NCI-H2227 (cell line): ENCODE measurements at regions not wholly inside any gene's neighbourhood (a gene's known extent, or its start where the extent isn't known, plus 50 kb on each side); places are given as distances from the start of the nearest gene placed in this dataset.

Source experiments
- DNase-seq: peaks from one replicate; lab custom pipeline; 2025; ENCODE audit not compliant: unreplicated experiment; lab: John Stamatoyannopoulos, UW

- no peak for DNase-seq
Measured at GRCh38 chr10:55398497-55398882, 597.5 kb upstream of the PCDH15 start.

DNA sequence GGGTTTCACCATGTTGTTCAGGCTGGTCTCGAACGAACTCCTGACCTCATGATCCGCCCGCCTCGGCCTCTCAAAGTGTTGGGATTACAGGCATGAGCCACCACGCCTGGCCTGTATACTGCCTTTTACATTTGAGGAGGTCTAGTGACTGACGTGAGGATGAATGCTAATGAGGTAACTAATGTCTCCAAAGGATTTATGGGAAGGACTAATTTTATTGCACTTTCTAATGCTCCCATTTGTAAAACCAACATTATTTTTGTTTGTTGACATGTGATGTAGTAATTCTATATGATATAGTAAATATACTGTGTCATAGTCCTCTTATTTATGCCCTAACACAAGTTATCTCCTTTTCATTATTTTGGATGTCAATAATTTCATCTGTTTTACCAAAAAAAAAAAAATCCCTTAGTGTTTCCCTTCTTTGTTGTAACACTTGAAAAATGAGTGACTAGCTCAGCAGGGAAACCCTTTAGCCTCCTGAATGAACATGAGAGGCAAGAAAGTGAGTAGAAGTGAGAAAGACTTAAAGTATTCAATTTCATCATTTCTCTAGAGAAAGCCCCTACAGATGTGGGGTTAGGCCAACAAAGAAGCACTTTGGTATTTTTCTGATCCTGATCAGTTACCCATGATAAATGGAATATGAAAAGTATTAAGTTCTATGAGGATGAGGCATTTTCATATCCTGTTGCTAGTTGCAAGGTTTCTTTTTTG, 596.9 kb upstream of the PCDH15 start:
- no peak for DNase-seq

- no peak for DNase-seq
Measured at GRCh38 chr10:55378196-55378595, 577.2 kb upstream of the PCDH15 start.

DNA sequence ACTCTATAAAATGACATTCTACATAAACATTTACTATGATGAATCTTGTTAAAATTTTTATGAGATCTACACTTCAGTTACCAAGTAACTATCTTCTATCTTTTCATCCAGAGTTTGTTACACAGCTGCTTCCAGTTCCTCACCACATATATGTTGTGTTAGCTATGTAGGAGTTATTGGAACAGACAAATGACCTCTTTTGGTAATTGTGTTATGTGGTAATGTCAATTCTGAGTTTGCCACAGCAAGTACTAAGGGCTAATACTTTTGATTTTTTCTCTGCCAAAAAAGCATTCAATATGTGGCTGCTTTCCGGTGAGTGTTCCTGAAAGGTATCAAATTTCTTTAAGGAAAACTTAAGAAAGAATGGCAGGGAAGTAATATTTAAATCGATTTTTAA, 573.9 kb upstream of the PCDH15 start:
- DNase-seq, result no peak

- no peak for DNase-seq
Measured at GRCh38 chr10:55374060-55374459, 573.0 kb upstream of the PCDH15 start.

DNA sequence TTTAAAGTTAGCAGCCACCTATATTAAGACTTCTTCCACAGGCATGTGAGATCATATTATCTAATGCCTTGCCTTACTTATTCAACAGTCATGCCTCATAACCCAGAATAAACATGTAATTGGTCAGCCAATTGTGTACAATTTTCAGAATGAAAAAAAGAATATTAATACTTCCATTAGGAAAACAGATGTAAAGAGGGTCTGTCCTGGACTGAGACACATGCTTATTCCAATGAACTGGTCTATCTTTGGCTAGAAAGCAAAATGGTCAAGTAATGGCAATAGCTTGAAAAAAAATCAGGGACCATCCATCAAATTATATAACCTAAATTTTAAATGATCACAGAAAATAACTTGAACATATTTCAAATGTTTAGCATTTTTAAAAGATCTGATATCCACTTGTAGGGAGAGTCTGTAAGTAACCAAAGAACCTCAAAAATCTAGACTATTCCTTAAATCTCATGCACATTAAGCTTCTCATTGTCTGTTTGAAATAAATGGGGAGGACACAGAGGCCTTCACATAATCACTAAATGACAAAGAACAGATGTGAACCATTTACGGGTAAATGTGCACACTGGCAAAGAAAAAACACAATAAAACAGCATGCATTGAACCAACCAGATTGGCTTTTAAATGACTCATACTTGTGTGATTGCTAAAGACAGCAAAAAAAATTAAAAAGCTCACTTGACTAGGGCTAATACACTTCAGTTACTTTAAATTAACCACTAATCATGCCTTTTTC, 568.8 kb upstream of the PCDH15 start:
- peak; percentile 69 for DNase-seq

DNA sequence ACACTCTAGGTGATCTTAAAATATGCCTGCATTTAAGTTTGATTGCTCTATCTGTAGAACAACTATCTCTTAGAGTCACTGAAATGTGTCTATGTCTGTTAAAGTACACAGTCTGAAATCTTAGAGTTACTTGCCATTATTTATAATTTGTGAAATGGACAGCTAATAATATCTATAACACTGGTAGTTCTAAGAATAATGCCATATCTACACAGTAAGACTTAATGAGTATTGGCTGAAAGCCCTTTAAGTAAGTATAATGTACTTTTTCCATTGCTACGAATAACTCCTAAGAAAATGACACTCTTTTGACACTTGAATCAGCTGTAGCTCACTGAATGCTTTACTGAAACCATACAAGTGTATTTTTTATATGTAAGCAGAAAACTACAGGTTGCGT, 567.4 kb upstream of the PCDH15 start:
- DNase-seq, result no peak

GRCh38 chr10:55367555-55367954, 566.5 kb upstream of the PCDH15 start:
- no peak for DNase-seq

DNA sequence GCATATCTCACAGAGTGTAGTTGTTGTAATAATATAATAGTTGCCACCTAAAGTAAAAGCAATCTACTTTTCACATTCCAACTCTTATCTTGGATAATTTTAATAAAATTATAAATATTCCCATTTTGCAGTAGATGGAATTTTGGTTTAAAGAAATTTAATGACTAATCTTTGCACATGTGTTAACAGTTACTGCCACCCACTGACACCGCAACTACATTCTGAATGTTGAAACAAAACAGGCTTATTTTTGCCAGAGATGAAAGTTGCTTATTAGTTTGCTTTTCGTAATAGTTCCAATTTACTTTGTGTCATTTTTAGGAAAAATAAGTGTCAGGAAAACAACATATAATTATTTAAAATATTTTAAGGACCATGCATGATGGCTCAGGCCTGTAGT, 557.5 kb upstream of the PCDH15 start:
- no peak for DNase-seq

DNA sequence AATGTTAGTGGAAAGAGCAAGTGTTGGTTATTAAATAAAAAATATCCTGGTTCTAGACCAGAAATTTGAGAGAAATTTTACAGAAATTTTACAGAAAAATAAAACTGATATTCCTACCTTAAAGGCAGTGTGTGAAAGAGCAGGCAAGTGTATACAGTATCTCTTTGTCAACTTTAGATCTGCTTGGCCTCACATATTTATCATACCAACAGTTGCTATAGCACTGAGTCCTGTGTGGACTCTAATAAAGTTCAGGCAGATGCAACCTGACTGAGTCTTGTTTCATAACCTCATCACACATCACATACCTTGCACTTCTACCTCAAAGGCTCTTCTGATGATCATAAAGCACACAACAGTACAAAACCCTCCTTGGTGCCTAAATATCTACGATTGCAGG, 552.4 kb upstream of the PCDH15 start:
- DNase-seq, result no peak

- no peak for DNase-seq
Measured at GRCh38 chr10:55351431-55351830, 550.4 kb upstream of the PCDH15 start.

DNA sequence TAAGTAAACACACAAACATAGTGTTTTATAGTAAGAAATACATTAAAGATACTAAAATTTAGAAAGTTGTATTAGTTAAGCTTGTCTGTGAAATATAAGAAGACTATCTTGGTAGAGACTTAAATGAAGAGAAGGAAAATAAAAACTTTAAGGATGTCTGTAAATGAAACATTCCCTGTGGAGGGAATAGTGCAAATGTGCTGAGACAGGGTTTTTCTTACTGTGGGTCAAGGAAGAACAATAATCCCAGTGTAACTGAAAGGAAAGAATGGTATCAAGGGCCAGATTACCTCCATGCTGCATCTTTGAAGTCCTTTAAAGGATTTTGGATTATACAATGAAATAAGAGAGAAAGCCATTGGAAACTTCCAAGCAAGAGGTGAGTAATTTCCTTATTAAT, 547.5 kb upstream of the PCDH15 start:
- DNase-seq, result no peak

DNA sequence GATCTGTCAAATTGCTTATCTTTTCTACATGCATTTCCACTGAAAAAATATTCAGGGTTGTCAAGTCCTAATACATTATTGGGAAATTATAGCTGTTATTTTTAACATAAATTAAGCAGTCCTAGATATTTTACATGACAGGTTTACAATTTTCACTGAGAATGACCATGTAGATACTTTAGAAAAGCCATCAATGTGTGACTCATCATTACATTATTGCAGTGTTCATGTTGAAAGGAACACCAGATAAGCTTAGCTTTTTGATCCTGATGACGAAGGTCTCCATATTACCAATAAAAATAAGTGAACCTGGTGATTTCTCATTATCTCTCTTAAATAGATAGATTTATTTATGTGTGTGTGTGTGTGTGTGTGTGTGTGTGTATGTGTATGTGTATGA, 529.5 kb upstream of the PCDH15 start:
- no peak for DNase-seq

GRCh38 chr10:55329796-55330195, 528.8 kb upstream of the PCDH15 start:
- DNase-seq, result no peak

DNA sequence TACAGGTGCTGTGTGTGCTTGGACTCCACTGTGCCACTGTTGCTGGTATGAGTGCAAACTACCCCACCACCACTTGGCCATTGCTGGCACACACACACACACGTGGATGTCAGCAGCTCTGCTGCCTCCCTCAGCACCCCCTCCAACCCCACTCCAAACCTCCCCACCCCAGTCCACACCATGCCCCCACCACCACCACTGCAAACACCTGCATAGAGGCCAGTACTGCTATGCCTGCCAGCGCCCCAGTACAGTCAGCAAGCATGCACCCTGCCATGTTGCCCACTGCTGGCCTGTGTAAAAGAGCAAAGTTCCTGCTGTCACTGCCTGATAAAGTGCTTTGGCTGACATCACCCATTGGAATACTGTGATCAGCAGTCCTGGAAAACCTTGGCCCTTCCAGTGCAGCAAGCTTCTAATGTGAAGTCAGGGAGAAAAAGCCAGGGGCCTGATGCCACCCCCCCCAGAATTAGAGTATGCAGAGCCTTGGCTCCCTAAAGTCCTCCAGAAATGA, 519.2 kb upstream of the PCDH15 start:
- DNase-seq, result no peak

- no peak for DNase-seq
Measured at GRCh38 chr10:55311848-55312635, 511.0 kb upstream of the PCDH15 start.

GRCh38 chr10:55310143-55310542, 509.1 kb upstream of the PCDH15 start:
- DNase-seq, result no peak

DNA sequence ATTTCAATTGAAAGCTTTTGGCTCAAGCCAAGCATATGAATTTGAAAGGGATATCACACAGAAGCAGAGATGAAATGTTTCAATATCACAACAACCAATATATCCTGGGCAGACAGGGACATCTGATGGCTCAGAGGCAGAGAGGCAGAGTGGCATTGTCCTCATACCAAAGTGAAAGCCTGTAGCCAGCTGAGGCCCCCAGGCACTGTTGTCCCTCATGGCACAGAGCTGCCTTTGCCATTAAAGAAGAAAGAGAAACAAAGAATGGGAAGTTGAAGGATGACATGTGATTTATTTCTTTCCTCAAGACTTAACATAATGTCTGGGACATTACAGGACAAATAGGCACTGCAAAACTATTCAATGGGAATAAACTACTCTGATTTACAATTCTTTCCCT, 504.3 kb upstream of the PCDH15 start:
- no peak for DNase-seq

DNA sequence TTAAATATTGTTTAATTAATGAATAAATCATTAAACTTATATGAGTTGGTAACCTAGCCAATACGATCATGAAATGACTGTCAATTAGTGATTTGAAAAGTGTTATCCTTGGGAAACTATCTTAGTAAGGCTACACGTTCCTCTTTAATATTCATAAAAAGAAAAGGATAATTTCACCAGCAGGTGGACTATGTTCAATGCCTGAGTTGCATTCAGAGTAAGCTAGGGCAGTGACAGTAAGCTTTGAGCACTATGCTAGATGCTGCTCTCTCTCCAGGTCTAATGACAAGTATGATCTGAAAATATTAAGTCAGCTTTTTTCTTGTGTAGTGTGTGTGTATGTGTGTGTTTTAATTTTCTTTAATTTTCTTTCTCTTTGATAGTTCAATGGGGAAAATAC, 486.3 kb upstream of the PCDH15 start:
- DNase-seq, result no peak

GRCh38 chr10:55283031-55283430, 482.0 kb upstream of the PCDH15 start:
- no peak for DNase-seq

DNA sequence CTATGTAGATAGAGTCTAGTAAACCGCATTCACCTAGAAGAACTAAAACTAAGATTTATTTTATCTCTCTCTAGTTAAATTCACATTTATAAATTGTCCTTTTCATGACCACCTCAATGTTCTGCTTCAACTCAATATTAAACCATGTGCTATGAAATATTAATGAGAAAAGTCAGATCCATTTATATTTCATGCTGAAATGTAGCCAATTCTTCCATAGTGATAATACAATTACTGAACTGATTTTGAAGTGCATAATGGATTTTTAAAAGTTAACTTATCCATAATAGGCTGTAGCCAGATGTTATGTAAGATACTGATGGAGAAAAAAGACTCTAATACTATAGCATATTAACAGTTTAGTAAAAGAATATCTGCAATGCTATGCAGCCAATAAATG, 479.7 kb upstream of the PCDH15 start:
- no peak for DNase-seq

GRCh38 chr10:55277549-55277948, 476.5 kb upstream of the PCDH15 start:
- no peak for DNase-seq
